Activated CD4-positive, alpha-beta T cell treated with anti-CD3 and anti-CD28 coated beads, Interleukin-2, Interleukin-6, amounts not matched to agents 100 ng/mL and 50 ng/mL, durations not matched to agents 16 hours and 8 hours (primary cell): ENCODE measurements at regions not wholly inside any gene's neighbourhood (a gene's known extent, or its start where the extent isn't known, plus 50 kb on each side); places are given as distances from the start of the nearest gene placed in this dataset.

ENCODE experiments used
- DNase-seq: peaks from one replicate; pipeline ENCODE4 v3.0.0-alpha.2; 2020

- no peak for DNase-seq
Observed at GRCh38 chr9:2465516-2465915, 156.1 kb upstream of the VLDLR start.

- peak; percentile 19 for DNase-seq
Observed at GRCh38 chr9:2465921-2466460, 155.6 kb upstream of the VLDLR start.

- no peak for DNase-seq
Observed at GRCh38 chr9:2466703-2467102, 154.9 kb upstream of the VLDLR start.

GRCh38 chr9:2469681-2470221 is 151.8 kb upstream of the VLDLR start:
- peak; percentile 14 for DNase-seq

- no peak for DNase-seq
Observed at GRCh38 chr9:2473681-2474080, 147.9 kb upstream of the VLDLR start.

GRCh38 chr9:2477755-2478154 is 143.8 kb upstream of the VLDLR start:
- DNase-seq: no peak

GRCh38 chr9:2478421-2478820 is 143.2 kb upstream of the VLDLR start:
- no peak for DNase-seq

GRCh38 chr9:2479056-2479565 is 142.5 kb upstream of the VLDLR start:
- DNase-seq: no peak

GRCh38 chr9:2480255-2480837 is 141.2 kb upstream of the VLDLR start:
- DNase-seq: no peak

- no peak for DNase-seq
Observed at GRCh38 chr9:2481216-2481615, 140.4 kb upstream of the VLDLR start.

GRCh38 chr9:2486988-2487387 is 134.6 kb upstream of the VLDLR start:
- DNase-seq: no peak

GRCh38 chr9:2489838-2490314 is 131.7 kb upstream of the VLDLR start:
- DNase-seq: no peak

GRCh38 chr9:2492161-2492560 is 129.4 kb upstream of the VLDLR start:
- no peak for DNase-seq

- DNase-seq: no peak
Observed at GRCh38 chr9:2493109-2493508, 128.5 kb upstream of the VLDLR start.

- no peak for DNase-seq
Observed at GRCh38 chr9:2493529-2493928, 128.1 kb upstream of the VLDLR start.

- DNase-seq: no peak
Observed at GRCh38 chr9:2494562-2494961, 127.0 kb upstream of the VLDLR start.

GRCh38 chr9:2495221-2496005 is 126.2 kb upstream of the VLDLR start:
- no peak for DNase-seq

- DNase-seq: no peak
Observed at GRCh38 chr9:2496169-2496568, 125.4 kb upstream of the VLDLR start.

- no peak for DNase-seq
Observed at GRCh38 chr9:2496934-2497333, 124.7 kb upstream of the VLDLR start.

- DNase-seq: no peak
Observed at GRCh38 chr9:2497666-2498400, 123.8 kb upstream of the VLDLR start.

GRCh38 chr9:2502210-2502609 is 119.4 kb upstream of the VLDLR start:
- no peak for DNase-seq

GRCh38 chr9:2502760-2503159 is 118.8 kb upstream of the VLDLR start:
- DNase-seq: no peak

GRCh38 chr9:2506321-2506720 is 115.3 kb upstream of the VLDLR start:
- no peak for DNase-seq
